Iris pigment epithelial cell (primary cell): ENCODE measurements at regions not wholly inside any gene's neighbourhood (a gene's known extent, or its start where the extent isn't known, plus 50 kb on each side); places are given as distances from the start of the nearest gene placed in this dataset.
A peak's percentile ranks its signal among the peaks of the same experiment; 100 is the strongest.
"Not testable (repeated sequence)": the region's sequence is repeated elsewhere in the genome, so short reads cannot be mapped to it uniquely, and the experiment has no call there.

Experiments used
- DNase-seq: peaks from one replicate; pipeline ENCODE4 v3.0.0-alpha.2; 2011; ENCODE audit warnings: low read depth

- no peak for DNase-seq
These were observed 203.4 kb upstream of the SEMA6A start for GRCh38 chr5:116778032-116778431.

DNA sequence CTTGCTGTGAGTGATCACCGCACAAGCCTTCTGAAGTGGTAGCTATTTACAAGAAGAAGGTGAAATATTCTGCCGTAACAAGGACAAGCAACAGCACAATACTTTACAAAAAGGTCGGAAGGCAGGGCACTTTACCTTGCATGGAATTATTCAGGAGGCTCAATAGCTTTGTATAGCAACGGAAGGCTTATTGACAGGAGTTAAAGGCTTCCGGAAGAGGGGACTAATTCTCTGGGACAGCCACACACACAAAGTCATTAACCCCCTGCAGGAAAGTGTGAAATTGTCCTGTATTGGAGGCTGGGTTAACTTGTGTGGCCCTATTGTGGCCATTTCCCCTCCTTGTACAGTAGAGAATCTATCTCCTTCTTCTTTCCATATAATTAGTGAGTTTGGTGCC is 199.3 kb upstream of the SEMA6A start:
- no peak for DNase-seq

GRCh38 chr5:116772806-116773205 is 198.2 kb upstream of the SEMA6A start:
- DNase-seq: no peak

GRCh38 chr5:116772152-116772501 is 197.5 kb upstream of the SEMA6A start:
- no peak for DNase-seq

DNA sequence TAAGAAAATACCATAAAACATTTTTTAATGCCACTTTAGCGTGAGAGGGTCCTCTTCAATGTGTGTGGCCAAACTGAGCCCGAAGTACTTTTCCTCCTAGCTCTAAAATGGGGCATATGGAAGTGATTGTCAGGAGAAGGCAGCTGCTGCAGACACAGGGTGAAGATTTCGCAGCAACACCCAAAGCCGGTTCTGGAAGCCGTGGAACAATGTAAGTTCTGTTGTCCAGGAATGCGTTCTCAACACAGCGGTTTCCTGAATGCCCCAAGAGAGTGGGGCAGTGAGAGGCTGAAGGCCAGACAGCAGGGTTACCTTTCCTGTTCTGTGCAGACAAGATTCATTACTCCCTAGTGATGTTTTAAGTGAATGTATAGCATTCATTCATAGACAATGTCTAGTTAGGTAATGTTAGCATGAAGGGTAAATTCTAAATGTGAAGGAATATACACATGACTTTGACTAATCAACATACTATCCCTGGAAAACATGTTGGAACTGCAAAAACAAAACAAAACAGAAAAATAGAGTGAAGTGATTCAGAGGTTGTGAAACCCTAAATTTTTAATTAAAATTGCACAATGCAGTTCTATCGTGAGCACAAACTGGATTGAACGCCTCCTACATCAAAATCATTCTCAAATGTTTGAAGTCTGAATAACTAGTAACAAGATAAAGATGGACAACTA is 197.0 kb upstream of the SEMA6A start:
- no peak for DNase-seq

DNA sequence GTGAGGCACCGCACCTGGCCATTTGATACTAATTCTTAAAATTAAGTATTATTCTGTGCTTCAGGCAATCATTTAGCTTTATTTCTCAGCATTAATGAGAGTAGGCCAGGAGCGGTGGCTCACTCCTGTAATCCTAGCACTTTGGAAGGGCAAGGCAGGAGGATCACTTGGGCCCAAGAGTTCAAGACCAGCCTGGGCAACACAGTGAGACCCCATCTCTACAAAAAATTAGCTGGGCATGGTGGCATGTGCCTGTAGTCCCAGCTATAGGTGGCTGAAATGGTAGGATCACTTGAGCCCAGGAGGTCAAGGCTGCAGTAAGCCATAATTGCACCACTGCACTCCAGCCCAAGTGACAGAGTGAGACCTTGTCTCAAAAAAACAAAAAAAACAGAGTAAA is 195.3 kb upstream of the SEMA6A start:
- not testable (repeated sequence) for DNase-seq

GRCh38 chr5:116769470-116769869 is 194.8 kb upstream of the SEMA6A start:
- no peak for DNase-seq

- DNase-seq: peak; percentile 89
These were observed 191.9 kb upstream of the SEMA6A start for GRCh38 chr5:116766470-116766947.

GRCh38 chr5:116765441-116765840 is 190.8 kb upstream of the SEMA6A start:
- DNase-seq: peak; percentile 12

- no peak for DNase-seq
These were observed 190.3 kb upstream of the SEMA6A start for GRCh38 chr5:116764941-116765340.

DNA sequence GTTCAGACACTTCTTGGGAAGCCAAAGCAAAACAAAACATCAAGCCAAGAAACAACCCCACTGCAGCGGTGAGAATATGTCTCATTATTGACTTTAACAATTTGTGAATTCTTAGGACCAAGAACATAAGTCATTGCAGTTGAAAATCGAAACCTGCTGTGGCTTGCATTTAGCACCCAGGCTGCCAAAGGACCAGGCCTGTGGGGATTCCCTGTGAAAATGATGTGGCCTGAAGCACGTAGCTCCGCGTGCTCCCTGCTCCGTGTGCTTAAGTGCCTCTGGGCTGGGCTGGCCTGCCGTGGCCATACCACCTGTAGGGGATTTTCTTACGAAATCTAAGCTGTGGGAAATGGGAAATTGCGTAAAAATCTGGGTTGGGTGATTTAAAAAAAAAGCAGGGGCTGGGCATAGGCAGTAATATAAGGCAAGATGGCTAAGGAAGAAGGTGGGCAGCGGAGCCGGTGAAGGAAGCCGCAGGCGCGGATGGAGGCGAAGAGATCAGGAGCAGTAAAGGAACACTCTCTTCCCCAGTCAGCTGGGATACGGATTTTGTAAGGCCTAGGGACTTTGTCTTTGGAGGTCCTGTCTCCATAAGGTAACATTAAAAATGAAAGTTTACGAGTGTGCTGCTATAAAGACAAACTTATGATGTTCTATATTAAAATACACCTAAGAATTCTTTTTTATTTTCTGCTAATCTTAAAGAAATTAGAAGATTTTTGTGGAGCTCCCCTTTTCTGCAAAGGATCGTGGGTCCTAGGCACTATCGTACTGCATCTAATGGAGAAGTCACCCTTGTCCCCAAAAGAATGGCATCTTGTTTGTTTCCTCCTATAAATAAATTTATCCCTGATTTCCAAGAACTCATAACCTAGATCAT is 189.6 kb upstream of the SEMA6A start:
- no peak for DNase-seq

GRCh38 chr5:116759860-116760640 is 185.4 kb upstream of the SEMA6A start:
- peak; percentile 42 for DNase-seq

- no peak for DNase-seq
These were observed 182.7 kb upstream of the SEMA6A start for GRCh38 chr5:116757326-116757725.

DNA sequence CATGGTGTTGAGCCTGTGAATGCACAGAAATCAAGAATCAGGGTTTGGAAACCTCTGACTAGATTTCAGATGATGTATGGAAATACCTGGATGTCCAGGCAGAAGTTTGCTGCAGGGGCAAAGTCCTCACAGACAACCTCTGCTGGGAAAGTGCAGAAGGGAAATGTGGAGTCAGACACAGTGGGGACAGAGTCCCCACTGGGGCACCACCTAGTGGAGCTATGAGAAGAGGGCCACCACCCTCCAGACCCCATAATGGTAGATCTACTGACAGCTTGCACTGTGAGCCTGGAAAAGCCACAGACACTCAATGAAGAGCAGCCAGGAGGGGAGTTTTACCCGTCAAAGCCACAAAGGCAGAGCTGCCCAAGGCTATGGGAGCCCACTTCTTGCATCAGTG is 181.9 kb upstream of the SEMA6A start:
- DNase-seq: no peak

DNA sequence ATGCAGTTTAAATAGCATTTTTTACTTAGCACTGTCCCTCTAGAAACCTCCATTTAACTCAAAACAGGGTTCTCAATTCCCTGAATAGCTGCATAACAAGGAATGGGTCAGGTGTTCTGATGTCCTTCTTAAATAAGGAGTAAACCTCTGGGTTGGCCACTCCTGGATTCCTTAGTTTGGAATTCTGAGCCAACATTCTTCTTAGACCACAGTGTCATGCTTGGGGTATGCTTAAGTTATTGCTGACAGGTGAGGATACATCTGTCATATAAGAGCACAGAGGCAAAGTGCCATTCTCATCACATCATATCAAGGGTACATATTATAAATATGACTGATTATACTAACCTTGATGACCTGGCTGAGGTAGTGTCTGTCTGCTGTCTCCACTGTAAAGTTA is 179.9 kb upstream of the SEMA6A start:
- no peak for DNase-seq

- DNase-seq: no peak
These were observed 177.1 kb upstream of the SEMA6A start for GRCh38 chr5:116751684-116752083.

GRCh38 chr5:116750631-116751580 is 176.3 kb upstream of the SEMA6A start:
- no peak for DNase-seq

DNA sequence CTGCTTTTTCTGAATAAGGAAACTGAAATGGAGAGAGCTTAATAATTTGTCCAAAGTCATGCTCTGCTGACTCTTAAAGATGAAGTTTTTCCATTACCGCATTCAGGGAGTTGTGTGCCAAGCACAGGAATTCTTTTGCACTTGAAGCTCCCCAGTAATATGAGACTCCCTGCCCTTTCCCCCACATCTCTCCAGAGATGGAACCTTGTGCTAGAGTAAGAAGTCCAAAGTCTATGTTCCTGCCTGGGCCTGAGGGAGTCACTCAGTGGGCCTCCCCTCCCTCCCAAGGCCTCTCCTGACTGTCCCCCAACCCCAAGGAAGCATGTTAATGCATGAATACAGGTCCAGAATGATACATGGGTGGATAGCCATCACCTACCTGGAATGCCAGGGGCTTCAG is 173.3 kb upstream of the SEMA6A start:
- no peak for DNase-seq

DNA sequence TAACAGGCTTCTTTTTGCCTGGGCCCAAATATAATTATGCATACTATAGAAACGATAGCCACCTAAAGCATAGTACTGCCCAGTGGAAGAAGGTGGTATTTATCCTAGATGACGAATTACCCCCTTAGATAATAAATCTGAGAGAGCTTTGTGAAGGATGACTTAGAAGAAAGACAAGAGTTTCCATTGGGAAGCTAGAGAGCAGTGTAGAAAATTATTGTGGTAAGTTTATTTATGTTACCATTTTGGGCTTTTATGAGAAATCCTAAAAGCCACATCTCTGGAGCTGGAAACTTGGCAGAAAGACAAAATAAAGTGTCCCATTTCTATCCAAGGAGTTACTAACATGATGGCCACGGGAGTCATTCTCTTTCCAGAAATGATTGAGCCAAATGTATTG is 172.0 kb upstream of the SEMA6A start:
- DNase-seq: no peak

DNA sequence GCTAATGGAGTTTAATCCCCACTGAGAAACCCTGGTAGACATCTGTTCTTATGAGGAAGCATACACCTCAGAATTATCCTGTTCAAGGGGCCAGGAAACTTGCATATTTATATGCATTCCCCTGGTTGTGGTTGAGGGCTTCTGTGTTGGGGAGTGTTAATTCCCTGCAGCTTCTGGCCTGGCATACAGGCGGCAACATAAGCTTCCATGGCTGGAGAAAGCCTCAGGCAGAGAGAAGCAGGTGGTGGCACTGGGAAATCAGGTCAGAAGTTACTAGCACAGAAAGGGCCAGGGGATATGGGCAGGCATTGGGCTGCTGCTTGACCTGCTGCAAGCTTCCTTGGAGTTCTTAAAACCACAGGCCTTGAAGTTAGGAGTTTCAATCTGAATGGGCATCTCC is 166.1 kb upstream of the SEMA6A start:
- no peak for DNase-seq

DNA sequence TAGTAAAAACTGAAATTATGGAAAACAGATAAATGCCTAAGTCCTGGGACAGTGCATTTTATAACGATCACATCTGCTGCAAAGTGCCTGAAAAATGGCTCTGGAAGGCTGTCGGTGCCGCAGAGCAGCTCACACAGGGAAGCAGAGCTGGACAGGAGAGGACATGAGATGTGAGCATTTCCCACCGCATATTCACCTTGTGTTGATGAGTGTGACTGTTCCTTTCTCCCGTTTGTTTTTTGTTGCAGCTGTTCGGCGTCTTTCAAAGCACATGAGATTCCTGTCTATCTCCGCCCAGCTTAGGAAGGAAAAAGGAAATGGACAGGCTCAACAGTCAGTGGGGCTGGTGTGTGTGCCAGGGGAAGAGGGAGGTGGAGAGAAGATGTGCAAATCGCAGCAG is 164.9 kb upstream of the SEMA6A start:
- no peak for DNase-seq
